Thyroid gland (tissue), 4 donors: ENCODE measurements at regions not wholly inside any gene's neighbourhood (a gene's known extent, or its start where the extent isn't known, plus 50 kb on each side); places are given as distances from the start of the nearest gene placed in this dataset.

ENCODE experiments used
- CTCF ChIP-seq, 6 experiments: fragments of 200-600 bp in 3 of 6; fragments of 450-650 bp in 3 of 6; sonication (generic) in 3 of 6; IDR thresholded peaks; one replicate each; pipeline ENCODE4 v1.5.1; 2016 to 2019; ENCODE audit warnings: antibody characterized with exemption in 6 of 6, mild to moderate bottlenecking in 2 of 6, inconsistent platforms in 1 of 6, moderate library complexity in 1 of 6
- POLR2A ChIP-seq, 2 donors: fragments of 450-650 bp; IDR thresholded peaks; one replicate each; pipeline ENCODE4 v1.6.1; 2017; ENCODE audit warnings: antibody characterized with exemption in 2 of 2, mild to moderate bottlenecking in 2 of 2, moderate library complexity in 1 of 2

GRCh38 chr1:240027059-240027462 is 64.6 kb upstream of the FMN2 start:
- peak; percentile 31 to 85 (median 61) for TF ChIP-seq CTCF (IDR thresholded peaks at IDR 0.05)
- TF ChIP-seq POLR2A (IDR thresholded peaks at IDR 0.05): no peak
